Epithelial cell of esophagus (primary cell): ENCODE measurements at regions not wholly inside any gene's neighbourhood (a gene's known extent, or its start where the extent isn't known, plus 50 kb on each side); places are given as distances from the start of the nearest gene placed in this dataset.

Source experiments
- DNase-seq: peaks from one replicate; pipeline ENCODE4 v3.0.0; 2010; ENCODE audit warnings: low read depth
- H3K4me3 ChIP-seq: 2 replicates; pipeline ENCODE4 v1.5.1; 2011; ENCODE audit warnings: mild to moderate bottlenecking, low read length, control low read depth
- TF ChIP-seq, protein P1 (sequence below): IDR thresholded peaks from 2 replicates; pipeline ENCODE4 v1.5.1; 2011; ENCODE audit warnings: low read depth, mild to moderate bottlenecking, low read length, control low read depth, inconsistent platforms; ENCODE audit not compliant: insufficient read depth; ENCODE audit errors: missing control alignments

- no peak for DNase-seq
- no peak overlapping the region for H3K4me3 ChIP-seq
- TF ChIP-seq, protein P1, sequence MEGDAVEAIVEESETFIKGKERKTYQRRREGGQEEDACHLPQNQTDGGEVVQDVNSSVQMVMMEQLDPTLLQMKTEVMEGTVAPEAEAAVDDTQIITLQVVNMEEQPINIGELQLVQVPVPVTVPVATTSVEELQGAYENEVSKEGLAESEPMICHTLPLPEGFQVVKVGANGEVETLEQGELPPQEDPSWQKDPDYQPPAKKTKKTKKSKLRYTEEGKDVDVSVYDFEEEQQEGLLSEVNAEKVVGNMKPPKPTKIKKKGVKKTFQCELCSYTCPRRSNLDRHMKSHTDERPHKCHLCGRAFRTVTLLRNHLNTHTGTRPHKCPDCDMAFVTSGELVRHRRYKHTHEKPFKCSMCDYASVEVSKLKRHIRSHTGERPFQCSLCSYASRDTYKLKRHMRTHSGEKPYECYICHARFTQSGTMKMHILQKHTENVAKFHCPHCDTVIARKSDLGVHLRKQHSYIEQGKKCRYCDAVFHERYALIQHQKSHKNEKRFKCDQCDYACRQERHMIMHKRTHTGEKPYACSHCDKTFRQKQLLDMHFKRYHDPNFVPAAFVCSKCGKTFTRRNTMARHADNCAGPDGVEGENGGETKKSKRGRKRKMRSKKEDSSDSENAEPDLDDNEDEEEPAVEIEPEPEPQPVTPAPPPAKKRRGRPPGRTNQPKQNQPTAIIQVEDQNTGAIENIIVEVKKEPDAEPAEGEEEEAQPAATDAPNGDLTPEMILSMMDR, result no peak
Observed at GRCh38 chr1:57911427-57911826, 487.6 kb upstream of the DAB1 start.

DNA sequence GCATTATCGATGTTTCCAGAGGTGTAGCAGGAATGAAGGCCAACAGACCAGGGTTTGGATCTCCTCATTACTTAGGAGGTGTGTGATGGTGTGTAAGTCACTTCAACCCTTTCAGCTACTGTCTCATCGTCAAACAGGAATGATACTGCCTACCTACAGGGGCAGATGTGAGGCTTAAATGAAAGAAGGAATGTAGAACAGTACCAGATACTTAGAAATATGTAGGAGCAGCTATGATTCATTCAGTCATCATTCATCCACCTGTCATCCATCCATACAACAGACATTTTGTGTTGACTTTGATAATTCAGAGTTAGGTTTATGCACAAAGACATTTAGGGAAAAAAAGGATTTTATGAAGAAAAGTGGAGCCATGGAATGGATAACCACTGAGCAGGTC is 486.9 kb upstream of the DAB1 start:
- DNase-seq, result peak; percentile 47
- TF ChIP-seq, protein P1, result no peak
- H3K4me3 ChIP-seq, result no peak overlapping the region

DNA sequence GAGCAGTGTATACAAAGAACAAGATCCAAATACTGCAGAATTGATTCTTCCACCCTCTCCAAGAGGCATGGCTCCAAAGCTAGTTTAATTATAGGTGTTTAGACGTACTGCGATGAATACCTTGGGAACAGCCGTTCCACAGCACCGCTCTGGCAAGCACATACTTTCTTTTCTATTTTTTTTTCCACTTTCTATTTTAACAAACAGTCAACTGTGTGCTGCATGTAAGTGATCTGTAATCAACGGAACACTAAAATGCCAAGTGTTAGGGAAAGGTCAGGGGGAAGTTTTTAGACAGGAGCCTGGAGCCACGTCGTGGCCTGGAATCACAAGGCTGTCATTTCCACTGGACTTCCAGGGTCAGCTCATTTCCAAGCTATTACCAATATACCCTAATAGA is 486.4 kb upstream of the DAB1 start:
- no peak for DNase-seq
- H3K4me3 ChIP-seq, result no peak overlapping the region
- TF ChIP-seq, protein P1, result no peak

- no peak for DNase-seq
- no peak overlapping the region for H3K4me3 ChIP-seq
- TF ChIP-seq, protein P1, result no peak
Observed at GRCh38 chr1:57908147-57908890, 484.5 kb upstream of the DAB1 start.

GRCh38 chr1:57901208-57901919 is 477.5 kb upstream of the DAB1 start:
- no peak overlapping the region for H3K4me3 ChIP-seq
- DNase-seq, result no peak
- TF ChIP-seq, protein P1, result no peak

DNA sequence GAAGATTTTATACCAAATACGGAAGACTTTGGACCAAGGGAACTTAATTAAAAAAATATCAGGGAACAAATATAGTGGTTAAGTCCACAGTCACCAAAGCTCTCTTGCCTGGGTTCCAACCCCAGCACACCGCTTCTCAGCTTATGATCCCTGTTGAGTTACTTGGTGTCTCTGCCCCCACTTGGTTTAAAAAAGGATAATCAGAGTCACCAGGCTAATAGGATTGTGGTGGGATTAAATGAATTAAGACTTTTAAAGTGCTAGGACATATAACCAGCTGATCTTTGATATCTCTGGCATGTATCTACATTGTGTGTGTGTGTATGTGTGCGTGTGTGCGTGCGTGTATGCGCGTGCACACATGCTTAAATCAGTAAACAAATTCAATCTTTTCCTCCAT is 474.7 kb upstream of the DAB1 start:
- TF ChIP-seq, protein P1, result no peak

More for the DNA sequence above, 474.7 kb upstream of the DAB1 start:
- H3K4me3 ChIP-seq, result no peak overlapping the region
- no peak for DNase-seq
